ENCODE measurements at regions not wholly inside any gene's neighbourhood (a gene's known extent, or its start where the extent isn't known, plus 50 kb on each side); places are given as distances from the start of the nearest gene placed in this dataset.

DNA sequence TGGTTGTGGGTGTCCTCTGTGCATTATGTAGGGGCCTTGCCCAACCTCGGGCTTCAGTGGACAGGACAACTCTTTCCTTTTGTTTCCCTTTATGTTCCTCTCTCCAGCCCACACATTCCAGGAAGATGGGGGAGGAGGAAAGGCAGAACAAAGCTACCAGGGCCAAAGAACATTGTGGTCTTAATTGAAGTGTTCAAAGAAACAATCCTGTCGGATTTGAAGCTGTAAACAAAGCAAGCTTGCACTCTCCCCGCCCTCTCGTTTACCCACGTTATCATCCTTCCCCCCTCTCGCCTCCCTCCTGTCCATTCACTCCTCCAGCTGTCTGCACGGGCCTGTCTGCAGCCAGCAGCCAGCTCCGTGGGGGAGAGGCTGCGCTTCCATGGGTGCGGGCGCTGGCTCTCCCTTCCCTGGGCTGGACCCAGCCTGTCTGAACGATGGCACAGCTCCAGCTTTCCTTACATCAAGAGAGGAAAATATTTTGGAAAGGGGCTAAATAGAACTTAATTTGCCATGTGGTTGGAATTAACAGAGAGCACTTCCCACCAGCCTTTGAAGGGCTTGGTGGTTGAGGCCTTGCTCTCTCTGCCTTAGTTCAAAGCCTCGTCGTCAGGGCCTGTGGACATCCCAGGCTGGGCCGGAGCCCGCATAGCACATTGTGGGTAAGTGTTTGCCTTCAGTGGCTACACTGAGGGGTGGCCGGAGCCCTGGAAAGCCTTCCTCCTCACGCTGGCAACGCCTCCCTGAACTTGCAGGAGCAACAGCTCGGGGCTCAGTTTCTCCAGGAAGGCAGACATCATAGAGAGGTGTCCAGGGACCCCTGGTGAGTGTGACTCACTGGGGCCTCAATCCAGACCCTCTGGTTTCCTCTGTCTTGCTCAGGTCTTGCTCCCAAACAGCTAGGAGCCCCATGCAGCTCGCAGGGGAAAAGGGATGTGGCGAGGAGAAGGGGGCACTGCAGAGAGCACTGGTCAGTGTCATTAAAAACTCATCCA lies 60.6 kb upstream of the HS6ST1 start:
- Histone ChIP-seq H3K4me2 (ENCODE audit: extremely low read depth, insufficient read depth, low read length) (peak overlapping the region; percentile 7), H2AFZ (ENCODE audit: low read length) (peak overlapping the region; percentile 47), H3K4me3 (replicated peaks in 1 of 4; ENCODE audit: control extremely low read depth in 1 of 4, insufficient read depth in 1 of 4, low read depth in 3 of 4, low read length in 4 of 4) (no peak overlapping the region), H3K9me3 (ENCODE audit: control insufficient read depth, insufficient read depth, low read depth, low read length) (no peaks in the 10 kb centered on the region), H3K36me3 (ENCODE audit: control insufficient read depth, insufficient read depth, low read length) (no peaks in the 10 kb centered on the region), H4K20me1 (ENCODE audit: control insufficient read depth, extremely low read depth, insufficient read depth, low read length) (no peaks in the 10 kb centered on the region), H3K9ac (ENCODE audit: insufficient read depth, low read length) (peak overlapping the region; percentile 13), H3K27me3 (ENCODE audit: control insufficient read depth, insufficient read depth, low read length) (no peaks in the 10 kb centered on the region), H3K27ac (ENCODE audit: insufficient read depth, low read length) (no peak overlapping the region), H3K79me2 (ENCODE audit: control insufficient read depth, insufficient read depth, low read length) (no peaks in the 10 kb centered on the region), H3K4me1 (ENCODE audit: control insufficient read depth, extremely low read depth, insufficient read depth, low read length) (peaks cover 15% of the 10 kb centered on the region)
- no peak for TF ChIP-seq EZH2 (IDR thresholded peaks at IDR 0.05; ENCODE audit: low read length, missing control alignments)
- TF ChIP-seq CTCF (conservative IDR thresholded peaks at IDR 0.05 in 1 of 2, IDR thresholded peaks at IDR 0.05 in 1 of 2; ENCODE audit: low read depth in 1 of 2, low read length in 2 of 2), result no peak
- DNase-seq (ENCODE audit: low read depth in 2 of 2), result peak; percentile 61 to 87

- Histone ChIP-seq H4K20me1 (ENCODE audit: control insufficient read depth, extremely low read depth, insufficient read depth, low read length) (no peaks in the 10 kb centered on the region), H3K4me2 (ENCODE audit: extremely low read depth, insufficient read depth, low read length) (no peak overlapping the region), H3K4me1 (ENCODE audit: control insufficient read depth, extremely low read depth, insufficient read depth, low read length) (peaks cover 8% of the 10 kb centered on the region), H3K27ac (ENCODE audit: insufficient read depth, low read length) (no peak overlapping the region), H3K27me3 (ENCODE audit: control insufficient read depth, insufficient read depth, low read length) (peaks cover 2% of the 10 kb centered on the region), H2AFZ (ENCODE audit: low read length) (no peak overlapping the region), H3K79me2 (ENCODE audit: control insufficient read depth, insufficient read depth, low read length) (no peaks in the 10 kb centered on the region), H3K9me3 (ENCODE audit: control insufficient read depth, insufficient read depth, low read depth, low read length) (no peaks in the 10 kb centered on the region), H3K4me3 (replicated peaks in 1 of 4; ENCODE audit: control extremely low read depth in 1 of 4, insufficient read depth in 1 of 4, low read depth in 3 of 4, low read length in 4 of 4) (no peak overlapping the region), H3K36me3 (ENCODE audit: control insufficient read depth, insufficient read depth, low read length) (no peaks in the 10 kb centered on the region), H3K9ac (ENCODE audit: insufficient read depth, low read length) (no peak overlapping the region)
- DNase-seq (ENCODE audit: low read depth in 2 of 2), result no peak
- TF ChIP-seq CTCF (conservative IDR thresholded peaks at IDR 0.05 in 1 of 2, IDR thresholded peaks at IDR 0.05 in 1 of 2; ENCODE audit: low read depth in 1 of 2, low read length in 2 of 2), result no peak
- TF ChIP-seq EZH2 (IDR thresholded peaks at IDR 0.05; ENCODE audit: low read length, missing control alignments), result no peak
Observed at GRCh38 chr2:128380061-128380889, 61.6 kb upstream of the HS6ST1 start.
